ENCODE measurements at regions not wholly inside any gene's neighbourhood (a gene's known extent, or its start where the extent isn't known, plus 50 kb on each side); places are given as distances from the start of the nearest gene placed in this dataset.

GRCh38 chr2:57022496-57022895 is 838.7 kb downstream of the CCDC85A start:
- TF ChIP-seq CTCF (IDR thresholded peaks at IDR 0.05): no peak
- TF ChIP-seq POLR2A (IDR thresholded peaks at IDR 0.05): no peak

All from esophagus squamous epithelium (tissue), 4 donors.